ENCODE measurements at regions not wholly inside any gene's neighbourhood (a gene's known extent, or its start where the extent isn't known, plus 50 kb on each side); places are given as distances from the start of the nearest gene placed in this dataset.

DNA sequence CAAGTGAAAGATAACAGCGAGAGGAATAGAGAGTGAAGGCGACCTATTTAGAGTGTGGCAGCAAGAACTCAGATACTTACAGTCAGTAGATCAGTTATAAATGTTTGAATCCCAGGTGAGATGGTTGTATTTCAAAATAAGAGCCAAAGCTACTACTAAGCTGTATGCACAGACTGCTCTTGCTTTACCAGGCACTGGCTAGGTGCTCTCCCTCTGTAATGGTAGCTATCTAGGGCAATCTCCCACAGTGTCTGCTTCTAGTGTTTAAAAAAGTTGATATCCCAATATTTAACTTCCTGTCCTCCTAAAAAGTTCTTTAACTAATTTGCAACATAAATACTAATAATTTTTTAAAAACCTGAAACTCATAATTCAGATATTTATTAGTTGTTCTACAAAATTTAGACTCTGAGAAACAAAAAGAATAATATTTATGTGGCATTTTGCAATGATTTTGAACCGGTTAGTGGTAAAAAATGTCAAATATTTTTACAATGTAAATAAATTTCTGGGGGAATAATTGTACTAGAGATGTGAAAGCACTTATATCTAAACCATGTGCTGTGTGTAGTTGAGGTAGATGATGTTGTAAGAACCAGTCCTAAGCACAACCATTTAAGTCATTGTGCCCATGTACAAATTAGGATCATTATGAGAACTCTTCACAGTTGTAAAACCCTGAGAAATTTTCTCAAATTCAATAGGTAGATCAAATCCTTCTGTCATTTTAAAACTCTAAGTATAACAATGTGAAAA lies 349.3 kb upstream of the SEMA3D start:
- Histone ChIP-seq H3K27ac (ENCODE audit: low read length in 2 of 2) (no peak overlapping the region), H3K27me3 (replicated peaks in 1 of 4; ENCODE audit: control extremely low read depth in 1 of 4, control insufficient read depth in 3 of 4, insufficient read depth in 4 of 4, low read length in 3 of 4) (no peaks in the 10 kb centered on the region), H3K4me1 (ENCODE audit: control insufficient read depth in 2 of 2, insufficient read depth in 2 of 2, low read length in 2 of 2) (no peaks in the 10 kb centered on the region), H3K79me2 (ENCODE audit: control insufficient read depth, insufficient read depth, low read length) (no peaks in the 10 kb centered on the region), H3K9me3 (ENCODE audit: control extremely low read depth in 1 of 3, control insufficient read depth in 2 of 3, insufficient read depth in 1 of 3, low read length in 2 of 3) (no peaks in the 10 kb centered on the region), H2AFZ (ENCODE audit: insufficient read depth, low read depth, low read length, poor library complexity, severe bottlenecking) (no peak overlapping the region), H3K4me3 (ENCODE audit: control extremely low read depth in 1 of 5, extremely low read depth in 1 of 5, insufficient read depth in 1 of 5, low read depth in 2 of 5, low read length in 4 of 5) (no peak overlapping the region), H3K9ac (ENCODE audit: low read length) (no peak overlapping the region), H3K36me3 (replicated peaks in 1 of 2; ENCODE audit: control extremely low read depth in 1 of 2, control insufficient read depth in 1 of 2, extremely low read depth in 1 of 2, insufficient read depth in 2 of 2, low read length in 1 of 2) (no peaks in the 10 kb centered on the region), H3K4me2 (replicated peaks; ENCODE audit: low read depth, low read length, poor library complexity, severe bottlenecking) (no peak overlapping the region), H4K20me1 (ENCODE audit: control insufficient read depth, insufficient read depth, low read length, poor library complexity, severe bottlenecking) (no peaks in the 10 kb centered on the region)
- H3K27ac Mint-ChIP-seq: no peak overlapping the region
- ChIA-PET POLR2A (no interaction called here), CTCF (no interaction called here)
- ATAC-seq (ENCODE audit: low read depth) (no peak), DNase-seq (no peak)
- H3K27me3 Mint-ChIP-seq: no peaks in the 10 kb centered on the region
- WGBS (ENCODE audit: insufficient coverage): no CpG with 5 or more reads among the region's 3 CpGs
- H3K4me3 Mint-ChIP-seq: no peak overlapping the region
- intact Hi-C loops (cut with micrococcal nuclease): no loop called here
- H3K4me1 Mint-ChIP-seq: no peaks in the 10 kb centered on the region
- no peak for TF ChIP-seq EZH2 (IDR thresholded peaks at IDR 0.05; ENCODE audit: borderline replicate concordance, insufficient read depth, low read depth, low read length, poor library complexity, severe bottlenecking)
- TF ChIP-seq, protein P1, sequence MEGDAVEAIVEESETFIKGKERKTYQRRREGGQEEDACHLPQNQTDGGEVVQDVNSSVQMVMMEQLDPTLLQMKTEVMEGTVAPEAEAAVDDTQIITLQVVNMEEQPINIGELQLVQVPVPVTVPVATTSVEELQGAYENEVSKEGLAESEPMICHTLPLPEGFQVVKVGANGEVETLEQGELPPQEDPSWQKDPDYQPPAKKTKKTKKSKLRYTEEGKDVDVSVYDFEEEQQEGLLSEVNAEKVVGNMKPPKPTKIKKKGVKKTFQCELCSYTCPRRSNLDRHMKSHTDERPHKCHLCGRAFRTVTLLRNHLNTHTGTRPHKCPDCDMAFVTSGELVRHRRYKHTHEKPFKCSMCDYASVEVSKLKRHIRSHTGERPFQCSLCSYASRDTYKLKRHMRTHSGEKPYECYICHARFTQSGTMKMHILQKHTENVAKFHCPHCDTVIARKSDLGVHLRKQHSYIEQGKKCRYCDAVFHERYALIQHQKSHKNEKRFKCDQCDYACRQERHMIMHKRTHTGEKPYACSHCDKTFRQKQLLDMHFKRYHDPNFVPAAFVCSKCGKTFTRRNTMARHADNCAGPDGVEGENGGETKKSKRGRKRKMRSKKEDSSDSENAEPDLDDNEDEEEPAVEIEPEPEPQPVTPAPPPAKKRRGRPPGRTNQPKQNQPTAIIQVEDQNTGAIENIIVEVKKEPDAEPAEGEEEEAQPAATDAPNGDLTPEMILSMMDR (IDR thresholded peaks at IDR 0.05): no peak
- no peaks in the 10 kb centered on the region for H3K9me3 Mint-ChIP-seq (ENCODE audit: insufficient read depth)

DNA sequence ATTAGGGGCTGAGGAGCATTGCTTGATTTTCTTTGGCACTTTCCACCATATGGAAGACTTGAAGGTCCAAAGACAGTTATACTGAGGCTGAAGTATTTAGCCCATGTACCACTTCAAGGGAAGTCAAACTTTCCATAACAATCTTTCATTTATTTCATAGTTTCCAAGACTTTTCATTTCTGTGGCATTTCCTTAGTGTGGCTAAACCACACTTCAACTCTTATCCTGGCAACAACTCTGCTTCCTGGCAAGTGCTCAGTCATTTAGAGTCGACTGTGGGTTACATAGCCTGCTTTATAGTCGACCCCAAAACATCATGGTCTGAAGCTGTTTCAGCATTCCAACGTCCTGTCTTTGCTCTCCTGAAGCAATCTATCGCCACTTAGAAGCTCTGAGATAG lies 343.0 kb upstream of the SEMA3D start:
- Mint-ChIP-seq H3K27me3 (no peaks in the 10 kb centered on the region), H3K4me1 (no peaks in the 10 kb centered on the region), H3K9me3 (ENCODE audit: insufficient read depth) (no peaks in the 10 kb centered on the region), H3K27ac (no peak overlapping the region), H3K4me3 (no peak overlapping the region)
- H3K4me1 ChIP-seq (ENCODE audit: control insufficient read depth in 2 of 2, insufficient read depth in 2 of 2, low read length in 2 of 2): no peaks in the 10 kb centered on the region
- TF ChIP-seq, protein P1 (IDR thresholded peaks at IDR 0.05): no peak
- no peak for TF ChIP-seq EZH2 (IDR thresholded peaks at IDR 0.05; ENCODE audit: borderline replicate concordance, insufficient read depth, low read depth, low read length, poor library complexity, severe bottlenecking)
- ATAC-seq (ENCODE audit: low read depth) (no peak), DNase-seq (no peak)
- POLR2A ChIA-PET: no interaction called here
- H2AFZ ChIP-seq (ENCODE audit: insufficient read depth, low read depth, low read length, poor library complexity, severe bottlenecking): no peak overlapping the region
- CTCF ChIA-PET: interaction anchor here (1.1 kb wide), 1 partner anchor 25 kb away, joined by 3 read pairs; no protein-coding TSS in a partner anchor
- no peak overlapping the region for H3K27ac ChIP-seq (ENCODE audit: low read length in 2 of 2)
- no peaks in the 10 kb centered on the region for H3K79me2 ChIP-seq (ENCODE audit: control insufficient read depth, insufficient read depth, low read length)
- H3K27me3 ChIP-seq (replicated peaks in 1 of 4; ENCODE audit: control extremely low read depth in 1 of 4, control insufficient read depth in 3 of 4, insufficient read depth in 4 of 4, low read length in 3 of 4): no peaks in the 10 kb centered on the region
- H3K4me2 ChIP-seq (replicated peaks; ENCODE audit: low read depth, low read length, poor library complexity, severe bottlenecking): no peak overlapping the region
- H3K9ac ChIP-seq (ENCODE audit: low read length): no peak overlapping the region
- intact Hi-C loops (cut with micrococcal nuclease): no loop called here
- 15% methylated on average over 3 of the region's 4 CpGs for WGBS (ENCODE audit: insufficient coverage)
- H3K36me3 ChIP-seq (replicated peaks in 1 of 2; ENCODE audit: control extremely low read depth in 1 of 2, control insufficient read depth in 1 of 2, extremely low read depth in 1 of 2, insufficient read depth in 2 of 2, low read length in 1 of 2): no peaks in the 10 kb centered on the region
- H4K20me1 ChIP-seq (ENCODE audit: control insufficient read depth, insufficient read depth, low read length, poor library complexity, severe bottlenecking): no peaks in the 10 kb centered on the region
- no peak overlapping the region for H3K4me3 ChIP-seq (ENCODE audit: control extremely low read depth in 1 of 5, extremely low read depth in 1 of 5, insufficient read depth in 1 of 5, low read depth in 2 of 5, low read length in 4 of 5)
- no peaks in the 10 kb centered on the region for H3K9me3 ChIP-seq (ENCODE audit: control extremely low read depth in 1 of 3, control insufficient read depth in 2 of 3, insufficient read depth in 1 of 3, low read length in 2 of 3)
